Smooth muscle cell (in vitro differentiated cells): ENCODE measurements at regions not wholly inside any gene's neighbourhood (a gene's known extent, or its start where the extent isn't known, plus 50 kb on each side); places are given as distances from the start of the nearest gene placed in this dataset.

ENCODE experiments used
- DNase-seq: peaks from one replicate; lab custom pipeline; 2025; ENCODE audit not compliant: unreplicated experiment; lab: John Stamatoyannopoulos, UW
- H2AFZ ChIP-seq: fragments of 200-600 bp; sonication (generic); 2 replicates; pipeline ENCODE4 v1.6.0; 2016; ENCODE audit warnings: antibody characterized with exemption, low read depth, mild to moderate bottlenecking
- H3F3A ChIP-seq: fragments of 200-600 bp; sonication (generic); 2 replicates; pipeline ENCODE4 v1.6.0; 2017; ENCODE audit warnings: antibody characterized with exemption, low read depth
- H3K27ac ChIP-seq: fragments of 200-600 bp; sonication (generic); 2 replicates; pipeline ENCODE4 v1.5.1; 2016; ENCODE audit warnings: low read depth, mild to moderate bottlenecking
- H3K27me3 ChIP-seq: fragments of 200-600 bp; sonication (generic); 2 replicates; pipeline ENCODE4 v1.6.1; 2016; ENCODE audit warnings: low read depth, mild to moderate bottlenecking
- H3K36me3 ChIP-seq: fragments of 200-600 bp; sonication (generic); 2 replicates; pipeline ENCODE4 v1.5.1; 2016; ENCODE audit warnings: low read depth
- H3K4me1 ChIP-seq: fragments of 200-600 bp; sonication (generic); 2 replicates; pipeline ENCODE4 v1.5.1; 2016; ENCODE audit warnings: low read depth
- H3K4me2 ChIP-seq: fragments of 200-600 bp; sonication (generic); 2 replicates; pipeline ENCODE4 v1.6.0; 2016; ENCODE audit warnings: mild to moderate bottlenecking
- H3K4me3 ChIP-seq: fragments of 200-600 bp; sonication (generic); 2 replicates; pipeline ENCODE4 v1.5.1; 2016; ENCODE audit warnings: mild to moderate bottlenecking
- H3K79me2 ChIP-seq: fragments of 200-600 bp; sonication (generic); 2 replicates; pipeline ENCODE4 v1.6.0; 2016; ENCODE audit warnings: low read depth, mild to moderate bottlenecking
- H3K9ac ChIP-seq: fragments of 200-600 bp; sonication (generic); 2 replicates; pipeline ENCODE4 v1.6.0; 2016; ENCODE audit warnings: low read depth
- H3K9me3 ChIP-seq: fragments of 200-600 bp; sonication (generic); replicated peaks from 2 replicates; pipeline ENCODE4 v1.5.1; 2016; ENCODE audit warnings: low read depth
- H4K20me1 ChIP-seq: fragments of 200-600 bp; sonication (generic); 2 replicates; pipeline ENCODE4 v1.6.0; 2016; ENCODE audit warnings: low read depth
- WGBS: methylation state at CpG from one replicate; pipeline ENCODE4 v1.1.7; 2016; ENCODE audit warnings: low lambda C conversion rate; 5-methylcytosine and 5-hydroxymethylcytosine counted together
- TF ChIP-seq, protein P1 (sequence below): fragments of 200-600 bp; sonication (generic); IDR thresholded peaks from 2 replicates; pipeline ENCODE4 v1.5.1; 2017; ENCODE audit warnings: borderline replicate concordance, mild to moderate bottlenecking, antibody characterized with exemption; ENCODE audit not compliant: insufficient read depth, poor library complexity, severe bottlenecking

GRCh38 chr20:59425572-59425971 lies 125.2 kb downstream of the EDN3 start:
- Histone ChIP-seq H3K4me2 (no peak overlapping the region), H3K36me3 (no peaks in the 10 kb centered on the region), H2AFZ (no peak overlapping the region), H3K27ac (no peak overlapping the region), H3K4me3 (no peak overlapping the region), H3K27me3 (peaks cover 3% of the 10 kb centered on the region), H3K4me1 (no peaks in the 10 kb centered on the region), H3F3A (no peaks in the 10 kb centered on the region), H3K9me3 (no peaks in the 10 kb centered on the region), H3K9ac (no peak overlapping the region), H3K79me2 (no peaks in the 10 kb centered on the region), H4K20me1 (no peaks in the 10 kb centered on the region)
- TF ChIP-seq, protein P1, sequence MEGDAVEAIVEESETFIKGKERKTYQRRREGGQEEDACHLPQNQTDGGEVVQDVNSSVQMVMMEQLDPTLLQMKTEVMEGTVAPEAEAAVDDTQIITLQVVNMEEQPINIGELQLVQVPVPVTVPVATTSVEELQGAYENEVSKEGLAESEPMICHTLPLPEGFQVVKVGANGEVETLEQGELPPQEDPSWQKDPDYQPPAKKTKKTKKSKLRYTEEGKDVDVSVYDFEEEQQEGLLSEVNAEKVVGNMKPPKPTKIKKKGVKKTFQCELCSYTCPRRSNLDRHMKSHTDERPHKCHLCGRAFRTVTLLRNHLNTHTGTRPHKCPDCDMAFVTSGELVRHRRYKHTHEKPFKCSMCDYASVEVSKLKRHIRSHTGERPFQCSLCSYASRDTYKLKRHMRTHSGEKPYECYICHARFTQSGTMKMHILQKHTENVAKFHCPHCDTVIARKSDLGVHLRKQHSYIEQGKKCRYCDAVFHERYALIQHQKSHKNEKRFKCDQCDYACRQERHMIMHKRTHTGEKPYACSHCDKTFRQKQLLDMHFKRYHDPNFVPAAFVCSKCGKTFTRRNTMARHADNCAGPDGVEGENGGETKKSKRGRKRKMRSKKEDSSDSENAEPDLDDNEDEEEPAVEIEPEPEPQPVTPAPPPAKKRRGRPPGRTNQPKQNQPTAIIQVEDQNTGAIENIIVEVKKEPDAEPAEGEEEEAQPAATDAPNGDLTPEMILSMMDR: no peak
- no peak for DNase-seq
- 85% methylated on average over 5 of the region's 5 CpGs for WGBS

DNA sequence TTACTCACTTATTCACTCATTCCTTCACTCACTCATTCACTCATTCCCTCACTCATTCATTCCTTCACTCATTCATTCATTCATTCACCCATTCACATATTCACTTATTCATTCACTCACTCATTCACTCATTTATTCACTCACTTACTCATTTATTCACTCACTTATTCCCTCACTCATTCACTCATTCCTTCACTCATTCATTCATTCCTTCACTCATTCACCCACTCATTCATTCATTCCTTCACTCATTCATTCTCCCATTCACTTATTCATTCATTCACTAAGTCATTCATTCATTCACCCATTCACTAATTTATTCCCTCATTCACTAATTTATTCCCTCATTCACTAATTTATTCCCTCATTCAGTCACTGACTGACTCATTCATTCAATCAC lies 127.6 kb downstream of the EDN3 start:
- Histone ChIP-seq H3K27me3 (peaks cover 12% of the 10 kb centered on the region), H3K9ac (no peak overlapping the region), H3K79me2 (no peaks in the 10 kb centered on the region), H3K4me3 (no peak overlapping the region), H3K4me2 (no peak overlapping the region), H3K27ac (no peak overlapping the region), H3F3A (no peaks in the 10 kb centered on the region), H3K9me3 (no peaks in the 10 kb centered on the region), H4K20me1 (no peaks in the 10 kb centered on the region), H3K4me1 (no peaks in the 10 kb centered on the region), H2AFZ (no peak overlapping the region), H3K36me3 (no peaks in the 10 kb centered on the region)
- TF ChIP-seq, protein P1: no peak
- no peak for DNase-seq

GRCh38 chr20:59428441-59429205 lies 128.2 kb downstream of the EDN3 start:
- Histone ChIP-seq H3F3A (no peaks in the 10 kb centered on the region), H3K9me3 (no peaks in the 10 kb centered on the region), H3K27me3 (peaks cover 12% of the 10 kb centered on the region), H3K4me1 (no peaks in the 10 kb centered on the region), H4K20me1 (no peaks in the 10 kb centered on the region), H3K9ac (no peak overlapping the region), H3K36me3 (no peaks in the 10 kb centered on the region), H3K4me2 (no peak overlapping the region), H2AFZ (no peak overlapping the region), H3K79me2 (no peaks in the 10 kb centered on the region), H3K4me3 (no peak overlapping the region), H3K27ac (no peak overlapping the region)
- TF ChIP-seq, protein P1: peak; percentile 22
- no peak for DNase-seq
- 81% methylated on average over 13 of the region's 13 CpGs for WGBS

GRCh38 chr20:59429396-59429795 lies 129.0 kb downstream of the EDN3 start:
- no peak overlapping the region for H3K4me3 ChIP-seq
- WGBS: 85% methylated on average over 9 of the region's 9 CpGs
- no peaks in the 10 kb centered on the region for H3K36me3 ChIP-seq
- TF ChIP-seq, protein P1: no peak
- H3K4me2 ChIP-seq: no peak overlapping the region
- no peak for DNase-seq
- no peaks in the 10 kb centered on the region for H3K79me2 ChIP-seq
- H4K20me1 ChIP-seq: no peaks in the 10 kb centered on the region
- no peak overlapping the region for H3K27ac ChIP-seq
- H3F3A ChIP-seq: no peaks in the 10 kb centered on the region
- no peak overlapping the region for H3K9ac ChIP-seq
- H3K27me3 ChIP-seq: peaks cover 12% of the 10 kb centered on the region
- H3K4me1 ChIP-seq: no peaks in the 10 kb centered on the region
- no peaks in the 10 kb centered on the region for H3K9me3 ChIP-seq
- no peak overlapping the region for H2AFZ ChIP-seq
